Fibroblast of lung (primary cell): ENCODE measurements at regions not wholly inside any gene's neighbourhood (a gene's known extent, or its start where the extent isn't known, plus 50 kb on each side); places are given as distances from the start of the nearest gene placed in this dataset.

Experiments
- EZH2 ChIP-seq: IDR thresholded peaks from 2 replicates; pipeline ENCODE4 v1.5.1; 2012; ENCODE audit warnings: low read length, control low read depth, mild to moderate bottlenecking; ENCODE audit errors: missing control alignments
- TF ChIP-seq, protein P1 (sequence below), 2 donors: IDR thresholded peaks in 1 of 2; conservative IDR thresholded peaks in 1 of 2; 1 replicate in 1 of 2; 2 replicates in 1 of 2; pipeline ENCODE4 v1.5.1; 2011 to 2012; ENCODE audit warnings: low read length in 2 of 2, control low read depth in 1 of 2, inconsistent platforms in 1 of 2, low read depth in 1 of 2, mild to moderate bottlenecking in 1 of 2

DNA sequence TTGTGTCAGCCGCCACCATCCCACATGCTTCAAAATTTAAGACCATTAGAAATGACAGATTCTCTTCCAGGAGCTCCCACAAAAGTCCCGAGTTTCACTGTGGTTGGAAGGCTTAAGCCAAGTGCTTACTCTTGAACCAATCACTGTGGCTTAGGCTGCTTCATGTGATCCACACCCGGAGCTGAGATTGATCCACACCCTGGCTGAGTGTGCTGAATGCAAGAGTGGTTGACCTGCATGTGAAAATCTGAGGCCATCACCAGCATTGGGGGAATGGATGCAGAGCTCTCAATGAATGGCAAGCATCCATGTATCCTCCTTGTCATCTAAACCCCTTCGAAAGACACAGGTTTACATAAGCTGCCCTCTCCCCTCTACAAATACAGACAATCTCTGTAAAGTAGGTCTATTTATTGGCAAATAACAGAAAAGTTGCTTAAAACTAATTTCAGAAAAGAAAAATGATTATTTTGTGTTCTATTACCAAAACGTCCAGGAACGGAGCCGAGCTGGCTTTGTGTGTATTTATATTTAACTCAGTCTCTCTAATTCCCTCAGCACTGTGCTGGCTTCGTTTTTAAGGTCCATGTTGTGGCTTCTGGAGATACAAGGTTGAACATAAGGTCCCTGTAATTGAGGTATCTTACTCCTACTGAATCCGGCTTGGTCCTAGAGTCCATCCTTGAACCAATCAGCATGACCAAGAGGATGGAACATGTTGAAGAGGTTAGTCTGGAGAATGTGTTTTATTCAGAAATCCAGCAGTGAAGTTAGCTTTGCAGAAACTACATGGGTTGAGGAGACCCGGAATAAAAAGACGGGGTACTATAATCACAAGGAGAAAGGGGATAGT is 332.4 kb downstream of the LIG4 start:
- TF ChIP-seq, protein P1, sequence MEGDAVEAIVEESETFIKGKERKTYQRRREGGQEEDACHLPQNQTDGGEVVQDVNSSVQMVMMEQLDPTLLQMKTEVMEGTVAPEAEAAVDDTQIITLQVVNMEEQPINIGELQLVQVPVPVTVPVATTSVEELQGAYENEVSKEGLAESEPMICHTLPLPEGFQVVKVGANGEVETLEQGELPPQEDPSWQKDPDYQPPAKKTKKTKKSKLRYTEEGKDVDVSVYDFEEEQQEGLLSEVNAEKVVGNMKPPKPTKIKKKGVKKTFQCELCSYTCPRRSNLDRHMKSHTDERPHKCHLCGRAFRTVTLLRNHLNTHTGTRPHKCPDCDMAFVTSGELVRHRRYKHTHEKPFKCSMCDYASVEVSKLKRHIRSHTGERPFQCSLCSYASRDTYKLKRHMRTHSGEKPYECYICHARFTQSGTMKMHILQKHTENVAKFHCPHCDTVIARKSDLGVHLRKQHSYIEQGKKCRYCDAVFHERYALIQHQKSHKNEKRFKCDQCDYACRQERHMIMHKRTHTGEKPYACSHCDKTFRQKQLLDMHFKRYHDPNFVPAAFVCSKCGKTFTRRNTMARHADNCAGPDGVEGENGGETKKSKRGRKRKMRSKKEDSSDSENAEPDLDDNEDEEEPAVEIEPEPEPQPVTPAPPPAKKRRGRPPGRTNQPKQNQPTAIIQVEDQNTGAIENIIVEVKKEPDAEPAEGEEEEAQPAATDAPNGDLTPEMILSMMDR (conservative IDR thresholded peaks at IDR 0.05 in 1 of 2, IDR thresholded peaks at IDR 0.05 in 1 of 2; ENCODE audit: low read depth in 1 of 2, low read length in 2 of 2): no peak
- TF ChIP-seq EZH2: no peak
